H1 (cell line): ENCODE measurements at regions not wholly inside any gene's neighbourhood (a gene's known extent, or its start where the extent isn't known, plus 50 kb on each side); places are given as distances from the start of the nearest gene placed in this dataset.

Source experiments
- CTCF ChIA-PET: fragments of 300-600 bp; sonication (Branson Sonifier 250); formaldehyde crosslinking; loops from one replicate; lab custom pipeline; 2021; ENCODE audit not compliant: partially characterized antibody; lab: Charles Lee
- POLR2A ChIA-PET: fragments of 300-600 bp; sonication (Branson Sonifier 250); formaldehyde crosslinking; loops from one replicate; lab custom pipeline; 2021; ENCODE audit warnings: inconsistent platforms; ENCODE audit not compliant: partially characterized antibody; lab: Charles Lee
- DNase-seq, 2 experiments: peaks; one replicate each; pipeline versions ENCODE4 v3.0.0 to v3.0.0-alpha.2; 2010 to 2022; ENCODE audit warnings: low spot score in 2 of 2, low read depth in 1 of 2, mixed read lengths in 1 of 2
- FAIRE-seq: peaks from 2 replicates; lab custom pipeline; 2011; peaks lifted over from hg19 to GRCh38; lab: Jason Lieb, UNC
- H2AFZ ChIP-seq: 2 replicates; pipeline ENCODE4 v1.8.1; 2012; ENCODE audit warnings: low read length, inconsistent platforms
- H2AK5ac ChIP-seq: 2 replicates; pipeline ENCODE4 v1.6.1; 2013; ENCODE audit warnings: low read depth, low read length
- H2BK120ac ChIP-seq: replicated peaks from 2 replicates; pipeline ENCODE3; 2013; ENCODE audit warnings: low read depth, low read length, inconsistent platforms
- H2BK12ac ChIP-seq: 2 replicates; pipeline ENCODE4 v1.6.1; 2013; ENCODE audit warnings: low read depth, low read length
- H2BK15ac ChIP-seq: 2 replicates; pipeline ENCODE4 v1.6.1; 2013; ENCODE audit warnings: low read length
- H2BK20ac ChIP-seq: 2 replicates; pipeline ENCODE4 v1.6.1; 2013; ENCODE audit warnings: low read length
- H2BK5ac ChIP-seq: 2 replicates; pipeline ENCODE4 v1.6.1; 2013; ENCODE audit warnings: low read depth, low read length
- H3K14ac ChIP-seq: 2 replicates; pipeline ENCODE4 v1.6.1; 2013; ENCODE audit warnings: inconsistent platforms; ENCODE audit not compliant: insufficient read length
- H3K18ac ChIP-seq: 2 replicates; pipeline ENCODE4 v1.6.1; 2013; ENCODE audit warnings: low read length; ENCODE audit errors: extremely low read depth
- H3K23ac ChIP-seq: 2 replicates; pipeline ENCODE4 v1.6.1; 2013; ENCODE audit warnings: inconsistent platforms; ENCODE audit not compliant: insufficient read length
- H3K23me2 ChIP-seq: 2 replicates; pipeline ENCODE4 v1.6.1; 2013; ENCODE audit warnings: low read depth, low read length
- H3K27ac ChIP-seq: 2 replicates; pipeline ENCODE4 v1.6.1; 2011; ENCODE audit warnings: low read depth, low read length, inconsistent platforms
- H3K27me3 ChIP-seq, 4 experiments: replicated peaks in 1 of 4; 1 replicate in 1 of 4; 2 replicates in 3 of 4; pipeline versions ENCODE4 v1.6.1 to v1.8.1; 2011 to 2013; ENCODE audit warnings: low read length in 3 of 4, mild to moderate bottlenecking in 3 of 4, inconsistent platforms in 2 of 4, mixed read lengths in 2 of 4, moderate library complexity in 1 of 4; ENCODE audit not compliant: control insufficient read depth in 3 of 4, insufficient read depth in 3 of 4; ENCODE audit errors: extremely low read depth in 1 of 4
- H3K36me3 ChIP-seq, 4 experiments: 2 replicates each; pipeline versions ENCODE4 v1.6.1 to v1.8.1; 2011 to 2013; ENCODE audit warnings: mild to moderate bottlenecking in 4 of 4, low read length in 3 of 4, moderate library complexity in 2 of 4, control low read depth in 1 of 4, inconsistent platforms in 1 of 4; ENCODE audit not compliant: insufficient read depth in 4 of 4, control insufficient read depth in 2 of 4
- H3K4ac ChIP-seq: replicated peaks from 2 replicates; pipeline ENCODE3; 2013; ENCODE audit warnings: low read length, low read depth, mixed read lengths, inconsistent platforms; ENCODE audit not compliant: insufficient read length
- H3K4me1 ChIP-seq, 4 experiments: replicated peaks in 1 of 4; 1 replicate in 1 of 4; 2 replicates in 3 of 4; pipeline versions ENCODE4 v1.6.1 to v1.8.1; 2011 to 2013; ENCODE audit warnings: low read length in 3 of 4, inconsistent platforms in 2 of 4, mixed read lengths in 1 of 4; ENCODE audit not compliant: insufficient read depth in 4 of 4, control insufficient read depth in 3 of 4
- H3K4me2 ChIP-seq, 2 experiments: 2 replicates each; pipeline versions ENCODE4 v1.6.1 to v1.8.1; 2011 to 2013; ENCODE audit warnings: low read depth in 2 of 2, low read length in 2 of 2, control low read depth in 1 of 2, inconsistent platforms in 1 of 2, mild to moderate bottlenecking in 1 of 2; ENCODE audit not compliant: insufficient read depth in 1 of 2
- H3K4me3 ChIP-seq, 4 experiments: fragments of 200-600, 300-600 bp in 1 of 4; sonication (generic), shearing (Covaris generic), sonication (Bioruptor Twin) in 1 of 4; 2 replicates each; pipeline versions ENCODE4 v1.5.1 to v1.8.1; 2011 to 2016; ENCODE audit warnings: low read length in 4 of 4, low read depth in 3 of 4, control low read depth in 2 of 4, inconsistent platforms in 2 of 4, mild to moderate bottlenecking in 2 of 4, mixed read lengths in 1 of 4, moderate library complexity in 1 of 4; ENCODE audit not compliant: insufficient read depth in 2 of 4; ENCODE audit errors: extremely low read depth in 1 of 4
- H3K56ac ChIP-seq: replicated peaks from 2 replicates; pipeline ENCODE3; 2013; ENCODE audit warnings: low read depth, mild to moderate bottlenecking, mixed read lengths, low read length, inconsistent platforms; ENCODE audit not compliant: insufficient read length
- H3K79me1 ChIP-seq: 2 replicates; pipeline ENCODE4 v1.6.1; 2013; ENCODE audit warnings: low read depth, low read length, control low read depth
- H3K79me2 ChIP-seq, 2 experiments: 2 replicates each; pipeline versions ENCODE4 v1.6.1 to v1.8.1; 2012 to 2013; ENCODE audit warnings: low read length in 2 of 2, mild to moderate bottlenecking in 2 of 2, inconsistent platforms in 1 of 2; ENCODE audit not compliant: insufficient read depth in 2 of 2, control insufficient read depth in 1 of 2
- H3K9ac ChIP-seq, 4 experiments: replicated peaks in 1 of 4; 1 replicate in 1 of 4; 2 replicates in 3 of 4; pipeline versions ENCODE4 v1.6.1 to v1.8.1; 2011 to 2013; ENCODE audit warnings: low read depth in 3 of 4, low read length in 3 of 4, control low read depth in 2 of 4, mild to moderate bottlenecking in 2 of 4, moderate library complexity in 2 of 4, inconsistent platforms in 1 of 4; ENCODE audit errors: extremely low read depth in 1 of 4
- H3K9me3 ChIP-seq, 2 experiments: 2 replicates each; pipeline versions ENCODE4 v1.6.1 to v1.8.1; 2012 to 2013; ENCODE audit warnings: mild to moderate bottlenecking in 2 of 2, moderate library complexity in 2 of 2, control low read depth in 1 of 2, inconsistent platforms in 1 of 2, low read depth in 1 of 2, low read length in 1 of 2, mixed read lengths in 1 of 2; ENCODE audit not compliant: insufficient read depth in 2 of 2
- H4K20me1 ChIP-seq, 2 experiments: replicated peaks in 1 of 2; 2 replicates each; pipeline versions ENCODE3 to v1.8.1; 2011 to 2013; ENCODE audit warnings: inconsistent platforms in 2 of 2, low read length in 2 of 2, mild to moderate bottlenecking in 1 of 2; ENCODE audit not compliant: insufficient read depth in 2 of 2, control insufficient read depth in 1 of 2
- H4K5ac ChIP-seq: 2 replicates; pipeline ENCODE4 v1.6.1; 2013; ENCODE audit warnings: low read length, low read depth, mixed read lengths, inconsistent platforms; ENCODE audit not compliant: insufficient read length
- H4K8ac ChIP-seq: 2 replicates; pipeline ENCODE4 v1.8.0; 2013; ENCODE audit warnings: mild to moderate bottlenecking, moderate library complexity, low read length, inconsistent platforms; ENCODE audit not compliant: insufficient read depth; ENCODE audit errors: extremely low read depth
- H4K91ac ChIP-seq: replicated peaks from 2 replicates; pipeline ENCODE3; 2013; ENCODE audit warnings: low read length, mixed read lengths, inconsistent platforms; ENCODE audit not compliant: insufficient read length
- ASH2L ChIP-seq: fragments of 200-600, 300-600 bp; sonication (generic); IDR thresholded peaks from one replicate; pipeline ENCODE4 v1.7.1; 2017; ENCODE audit warnings: low read length
- EZH2 ChIP-seq: fragments of 200-600 bp; sonication (generic); IDR thresholded peaks from 2 replicates; pipeline ENCODE4 v1.7.1; 2012; ENCODE audit warnings: low read depth, mild to moderate bottlenecking, moderate library complexity, low read length, inconsistent platforms; ENCODE audit not compliant: severe bottlenecking
- GTF2F1 ChIP-seq: IDR thresholded peaks from 2 replicates; pipeline ENCODE4 v1.6.1; 2012; ENCODE audit warnings: low read depth, low read length, improper control_type of control experiment, borderline replicate concordance
- HDAC2 ChIP-seq, 2 experiments: fragments of 300-600 bp in 1 of 2; sonication (generic) in 1 of 2; IDR thresholded peaks; 2 replicates each; pipeline ENCODE4 v1.6.1; 2011 to 2012; ENCODE audit warnings: low read depth in 2 of 2, low read length in 2 of 2, mild to moderate bottlenecking in 2 of 2, moderate library complexity in 2 of 2, borderline replicate concordance in 1 of 2, inconsistent platforms in 1 of 2
- JUN ChIP-seq: IDR thresholded peaks from 2 replicates; pipeline ENCODE4 v1.6.1; 2011; ENCODE audit warnings: low read depth, mild to moderate bottlenecking, improper control_type of control experiment, low read length
- MAFK ChIP-seq: IDR thresholded peaks from 2 replicates; pipeline ENCODE4 v1.6.1; 2012; ENCODE audit warnings: low read depth, mild to moderate bottlenecking, improper control_type of control experiment, low read length
- RFX5 ChIP-seq: IDR thresholded peaks from 2 replicates; pipeline ENCODE4 v1.6.1; 2011; ENCODE audit warnings: low read depth, low read length, improper control_type of control experiment, borderline replicate concordance
- SRF ChIP-seq: IDR thresholded peaks from 2 replicates; pipeline ENCODE4 v1.6.1; 2011; ENCODE audit warnings: mild to moderate bottlenecking, low read depth, low read length, moderate library complexity
- TAF7 ChIP-seq: optimal IDR thresholded peaks from 2 replicates; pipeline ENCODE3; 2011; ENCODE audit warnings: low read depth, mild to moderate bottlenecking, inconsistent platforms, low read length, moderate library complexity, borderline replicate concordance
- TBP ChIP-seq: IDR thresholded peaks from 2 replicates; pipeline ENCODE4 v1.6.1; 2011; ENCODE audit warnings: low read depth, low read length, improper control_type of control experiment
- TEAD4 ChIP-seq: IDR thresholded peaks from 2 replicates; pipeline ENCODE4 v1.6.1; 2012; ENCODE audit warnings: low read depth, low read length, inconsistent platforms, mixed read lengths
- USF2 ChIP-seq: IDR thresholded peaks from 2 replicates; pipeline ENCODE4 v1.6.1; 2011; ENCODE audit warnings: low read length, improper control_type of control experiment
- ZNF274 ChIP-seq: IDR thresholded peaks from 2 replicates; pipeline ENCODE4 v1.7.0; 2012; ENCODE audit warnings: low read length, borderline replicate concordance; ENCODE audit errors: extremely low read depth
- WGBS, 2 experiments: shearing (Covaris generic) in 1 of 2; methylation state at CpG; one replicate each; pipeline versions ENCODE4 v1.1.6 to v1.1.7; 2013 to 2015; ENCODE audit warnings: low lambda C conversion rate in 2 of 2, mixed read lengths in 2 of 2, inconsistent platforms in 1 of 2, low coverage in 1 of 2, missing lambda C conversion rate in 1 of 2; ENCODE audit not compliant: insufficient replicate concordance in 2 of 2, insufficient coverage in 1 of 2, insufficient read length in 1 of 2; ENCODE audit errors: extremely low coverage in 1 of 2, missing lambda C conversion rate in 1 of 2; 5-methylcytosine and 5-hydroxymethylcytosine counted together

DNA sequence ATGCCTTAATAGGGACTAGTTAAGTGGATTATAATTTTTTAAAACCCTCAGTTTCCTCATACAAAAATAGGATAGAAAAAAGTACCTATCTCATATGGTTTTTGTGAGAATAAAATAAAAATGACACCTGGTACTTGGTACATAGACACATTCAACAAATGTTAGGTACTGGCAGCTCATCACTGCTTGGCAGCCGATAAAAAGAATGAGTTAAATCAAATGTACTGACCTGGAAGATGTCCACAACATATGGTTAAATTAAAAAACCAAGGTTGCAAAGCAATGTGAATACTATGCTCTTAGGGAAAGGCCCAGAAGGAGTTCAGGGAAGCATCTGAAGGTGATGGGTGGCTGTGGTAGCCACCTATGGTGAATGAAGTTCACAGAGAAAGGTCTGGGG lies 64.9 kb upstream of the SMYD2 start:
- H3K79me1 ChIP-seq: no peaks in the 10 kb centered on the region
- H4K8ac ChIP-seq: no peak overlapping the region
- WGBS, 2 experiments: 85% methylated on average over 1 of the region's 1 CpG; no CpG with 5 or more reads in 1 of the 2 experiments
- no peak overlapping the region for H2AFZ ChIP-seq
- no peak for FAIRE-seq
- no peak overlapping the region for H2BK12ac ChIP-seq
- no peak overlapping the region for H2BK20ac ChIP-seq
- no peak overlapping the region for H2BK15ac ChIP-seq
- H3K56ac ChIP-seq: no peak overlapping the region
- no peaks in the 10 kb centered on the region for H4K20me1 ChIP-seq
- no peaks in the 10 kb centered on the region for H3K9me3 ChIP-seq
- H3K14ac ChIP-seq: no peak overlapping the region
- TF ChIP-seq RFX5 (no peak), HDAC2 (IDR thresholded peaks at IDR 0.05; ENCODE audit: borderline replicate concordance in 1 of 2, low read depth in 2 of 2, low read length in 2 of 2) (no peak), TEAD4 (no peak), TBP (no peak), ASH2L (no peak), GTF2F1 (no peak), EZH2 (no peak), JUN (no peak), TAF7 (no peak), USF2 (no peak), SRF (no peak), ZNF274 (no peak), MAFK (no peak)
- TF ChIP-seq, all 59 proteins: peak for 0
- no peak overlapping the region for H3K4me3 ChIP-seq
- H2BK5ac ChIP-seq: no peak overlapping the region
- no peak overlapping the region for H3K27ac ChIP-seq
- CTCF ChIA-PET: interaction anchor here (1.0 to 15.2 kb wide), 5 partner anchors 8 to 115 kb away, joined by 3 to 541 read pairs (median 22); no protein-coding TSS in a partner anchor
- H3K4me1 ChIP-seq: peaks cover 0 to 4% (median 2%) of the 10 kb centered on the region in 4 experiments; a peak in 5 of 7 replicates
- no peak overlapping the region for H4K5ac ChIP-seq
- no peaks in the 10 kb centered on the region for H3K23me2 ChIP-seq
- H3K36me3 ChIP-seq: no peaks in the 10 kb centered on the region
- no peak overlapping the region for H3K18ac ChIP-seq
- no peak overlapping the region for H3K4ac ChIP-seq
- H3K23ac ChIP-seq: no peak overlapping the region
- H2AK5ac ChIP-seq: no peak overlapping the region
- H3K27me3 ChIP-seq: no peaks in the 10 kb centered on the region
- POLR2A ChIA-PET: interaction anchor here (1.2 kb wide), 1 partner anchor 9 kb away, joined by 3 read pairs; no protein-coding TSS in a partner anchor
- H2BK120ac ChIP-seq: no peak overlapping the region
- no peak overlapping the region for H3K4me2 ChIP-seq
- no peak overlapping the region for H4K91ac ChIP-seq
- H3K9ac ChIP-seq: no peak overlapping the region
- DNase-seq: no peak
- no peaks in the 10 kb centered on the region for H3K79me2 ChIP-seq
